OCI-LY3 (cell line): ENCODE measurements at regions not wholly inside any gene's neighbourhood (a gene's known extent, or its start where the extent isn't known, plus 50 kb on each side); places are given as distances from the start of the nearest gene placed in this dataset.

Experiments
- CTCF ChIP-seq: fragments of 200-600, 300-600 bp; sonication (generic); IDR thresholded peaks from 2 replicates; pipeline ENCODE4 v1.5.1; 2014; ENCODE audit warnings: antibody characterized with exemption, low read length, low read depth
- EZH2phosphoT487 ChIP-seq: fragments of 200-600 bp; shearing (Covaris generic); IDR thresholded peaks from 2 replicates; pipeline ENCODE4 v1.6.1; 2018; ENCODE audit warnings: antibody characterized with exemption, mixed run types, low read depth

GRCh38 chr12:16119618-16120415, 157.7 kb downstream of the SLC15A5 start:
- TF ChIP-seq CTCF (no peak), EZH2phosphoT487 (no peak)
